ELF-1 (cell line): ENCODE measurements at regions not wholly inside any gene's neighbourhood (a gene's known extent, or its start where the extent isn't known, plus 50 kb on each side); places are given as distances from the start of the nearest gene placed in this dataset.

Experiments used
- DNase-seq: peaks from one replicate; pipeline ENCODE4 v3.0.0-alpha.2; 2016; ENCODE audit warnings: low read depth, low spot score

DNA sequence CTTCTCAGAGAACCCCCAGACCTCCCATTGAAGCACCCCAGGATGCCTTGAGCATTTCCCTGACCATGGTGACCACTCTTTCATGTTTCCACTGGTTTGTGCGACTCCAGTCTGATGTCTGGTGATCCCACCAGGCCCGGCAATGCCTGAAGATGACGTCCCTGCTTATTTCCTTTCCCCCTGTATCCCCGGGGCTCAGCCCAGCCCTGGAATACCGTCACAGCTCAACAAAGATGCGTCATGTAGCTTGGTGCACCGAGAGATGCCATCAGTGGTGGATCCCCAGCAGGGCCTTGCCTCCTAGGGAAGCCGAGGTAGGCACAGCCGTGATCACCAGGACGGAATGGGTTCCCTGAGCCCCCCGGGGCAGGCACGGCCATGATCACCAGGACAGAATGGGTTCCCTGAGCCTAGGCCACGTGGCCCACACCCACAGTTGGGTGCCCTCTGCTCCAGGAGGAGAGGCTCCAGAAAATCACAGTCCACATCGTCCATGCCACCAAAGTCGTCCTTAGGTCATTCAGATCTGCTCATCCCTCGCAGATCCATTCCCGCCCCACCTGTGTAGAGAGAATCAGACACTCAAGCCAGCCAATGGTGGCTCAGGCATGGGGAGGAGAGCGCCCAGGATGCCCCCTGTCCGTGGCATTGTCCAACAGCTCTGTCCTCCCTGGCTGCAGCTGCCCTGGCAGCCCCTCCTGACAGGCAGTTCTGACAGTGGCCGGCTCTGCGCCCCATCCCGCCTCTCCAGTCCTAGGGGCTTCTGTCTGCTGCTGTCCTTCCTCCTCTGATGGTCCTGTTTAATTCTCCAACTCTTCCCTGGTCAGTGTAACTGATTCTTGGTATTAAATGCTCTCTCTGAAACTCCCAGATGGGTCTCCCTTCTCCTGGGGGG is 261.1 kb downstream of the RBFOX3 start:
- no peak for DNase-seq

DNA sequence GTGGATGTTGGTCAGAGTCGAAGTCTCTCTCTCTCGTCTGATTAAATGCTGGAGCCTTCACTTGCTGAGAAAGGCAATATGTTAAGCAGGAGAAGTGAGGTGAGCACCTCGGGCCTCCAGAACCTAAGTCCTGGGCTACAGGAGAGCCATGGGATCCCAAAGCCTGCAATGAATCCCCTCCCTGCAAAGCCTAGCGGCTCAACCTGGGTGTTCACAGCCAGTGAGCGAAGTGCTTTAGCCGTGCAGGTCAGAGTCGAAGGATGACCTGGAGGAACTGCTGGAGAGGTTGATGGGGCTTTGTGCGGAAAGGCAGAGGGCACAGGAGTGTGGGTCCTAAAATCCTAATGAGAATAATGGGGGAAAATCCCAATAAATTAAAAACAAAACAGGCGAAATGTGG is 267.8 kb downstream of the ENGASE start:
- no peak for DNase-seq

DNA sequence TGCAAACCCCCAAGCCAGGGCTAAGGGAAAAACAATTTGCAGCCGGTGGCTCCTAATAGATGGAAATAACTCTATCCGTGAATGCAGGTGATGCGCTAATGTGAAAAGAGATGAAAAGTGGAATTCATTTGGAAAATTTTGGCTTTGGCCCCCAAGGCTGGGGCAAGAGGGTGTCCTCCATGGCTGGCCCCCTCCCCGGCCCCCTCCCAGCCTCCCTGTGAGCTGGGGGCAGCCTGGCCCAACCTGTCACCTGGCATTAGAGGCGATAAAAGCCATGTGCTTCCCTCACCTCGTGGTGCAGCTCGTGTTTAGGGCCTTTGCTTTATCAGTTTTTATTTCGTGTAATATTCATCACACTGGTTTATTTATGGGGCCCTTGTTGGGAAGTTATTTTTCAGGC is 267.2 kb downstream of the ENGASE start:
- no peak for DNase-seq

DNA sequence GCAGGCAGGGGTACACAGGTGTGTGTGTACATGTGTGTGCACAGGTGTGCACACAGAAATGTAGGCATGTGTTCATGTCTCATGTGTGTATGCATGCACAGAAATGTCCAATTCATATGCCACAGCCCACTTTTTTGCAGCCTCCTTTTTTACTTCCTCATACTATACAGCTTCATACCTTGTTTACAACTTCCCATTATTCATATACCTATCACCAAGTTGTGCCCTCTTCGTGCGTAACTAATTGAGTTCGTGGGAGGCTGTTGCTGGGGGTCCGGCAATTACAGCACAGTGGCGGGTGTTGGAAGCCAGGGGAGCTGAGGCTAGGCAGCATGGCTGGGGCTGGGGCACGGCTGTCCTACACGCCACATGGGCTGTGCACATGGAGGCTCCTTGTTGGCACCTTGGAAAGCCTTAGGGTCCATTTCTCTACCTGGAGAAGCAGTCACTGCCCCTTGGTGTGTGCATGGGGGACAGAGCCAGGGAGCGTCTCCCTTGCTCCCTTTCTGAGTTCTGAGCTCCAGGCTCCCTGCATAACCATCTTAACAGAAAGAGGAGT is 266.7 kb downstream of the ENGASE start:
- DNase-seq = no peak

DNA sequence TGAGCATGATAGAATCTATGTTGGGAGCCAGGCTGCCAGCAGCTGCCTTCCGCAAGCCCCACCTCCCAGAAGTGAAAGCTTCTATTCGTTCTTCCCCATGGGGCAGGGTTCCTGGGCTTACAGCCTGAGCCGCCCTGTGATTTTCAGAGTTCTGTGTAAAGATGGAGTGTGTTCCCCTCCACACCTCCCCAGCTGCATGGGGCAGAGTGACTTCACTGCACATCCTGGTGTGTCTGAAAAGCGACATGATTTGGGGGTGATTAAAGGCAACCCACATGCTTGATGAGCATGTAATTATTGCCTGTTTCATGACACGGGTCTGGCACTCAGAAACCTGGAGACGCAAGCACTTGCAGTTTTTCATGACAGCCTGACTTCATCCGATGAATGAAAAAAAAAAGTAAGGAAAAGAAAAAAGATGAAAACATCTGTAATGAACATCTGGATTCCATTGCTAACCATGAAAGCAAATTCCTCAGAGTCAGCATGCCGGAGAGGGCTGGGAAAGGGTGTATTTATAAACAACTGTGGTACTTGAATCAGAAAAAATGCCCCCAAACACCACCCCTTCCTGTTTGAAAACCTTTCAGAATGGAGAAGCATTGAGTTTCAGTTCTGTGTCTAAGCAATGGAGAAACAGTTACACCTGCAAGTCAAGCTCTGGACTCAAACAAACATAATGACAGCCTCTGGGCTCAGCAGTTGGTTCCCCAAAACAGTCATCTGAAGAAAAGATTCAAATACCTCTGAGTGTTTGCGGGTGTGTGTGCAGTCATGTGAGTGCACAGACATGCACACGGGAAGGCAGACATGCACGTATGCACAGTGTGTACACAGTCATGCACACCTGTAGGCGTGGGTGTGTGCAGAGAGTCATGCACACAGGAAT is 266.0 kb downstream of the ENGASE start:
- no peak for DNase-seq

DNA sequence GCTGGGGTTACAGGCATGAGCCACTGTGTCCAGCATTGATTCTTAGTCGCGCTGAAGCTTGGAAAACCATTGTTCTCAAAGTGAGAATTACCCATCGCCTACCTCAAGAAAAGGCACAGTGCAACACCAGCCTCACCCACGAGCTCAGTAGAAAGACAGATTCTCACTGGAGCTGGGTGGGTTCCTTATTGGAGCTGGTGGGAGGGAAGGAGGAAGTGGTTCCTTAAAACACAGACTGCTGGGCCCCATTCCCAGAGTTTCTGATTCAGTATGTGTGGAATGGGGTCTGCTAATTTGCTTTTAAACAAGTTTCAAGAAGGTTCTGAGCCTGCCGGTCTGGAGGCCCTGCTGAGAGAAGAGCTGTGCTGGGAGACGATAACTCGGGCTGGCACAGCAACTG is 264.7 kb downstream of the ENGASE start:
- no peak for DNase-seq

DNA sequence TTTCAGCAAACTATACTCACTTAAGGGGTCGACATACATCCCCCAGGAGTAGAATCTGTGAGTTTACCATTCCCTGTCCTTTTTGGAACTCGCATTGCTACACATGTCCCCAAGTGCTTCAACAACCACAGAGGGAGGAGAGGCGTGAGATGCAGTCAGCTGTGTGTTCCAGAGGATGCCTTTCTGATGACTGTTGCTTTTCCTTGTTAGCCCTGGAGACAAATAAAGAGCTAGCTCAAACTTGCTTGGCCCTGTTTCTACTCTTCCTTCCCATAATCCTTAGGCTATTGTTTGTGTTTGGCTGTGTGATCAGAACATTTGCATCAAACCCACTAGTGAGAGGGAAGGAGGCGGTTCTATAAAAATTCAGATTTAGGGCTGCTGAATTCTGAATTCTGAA is 264.0 kb downstream of the ENGASE start:
- peak; percentile 7 for DNase-seq

DNA sequence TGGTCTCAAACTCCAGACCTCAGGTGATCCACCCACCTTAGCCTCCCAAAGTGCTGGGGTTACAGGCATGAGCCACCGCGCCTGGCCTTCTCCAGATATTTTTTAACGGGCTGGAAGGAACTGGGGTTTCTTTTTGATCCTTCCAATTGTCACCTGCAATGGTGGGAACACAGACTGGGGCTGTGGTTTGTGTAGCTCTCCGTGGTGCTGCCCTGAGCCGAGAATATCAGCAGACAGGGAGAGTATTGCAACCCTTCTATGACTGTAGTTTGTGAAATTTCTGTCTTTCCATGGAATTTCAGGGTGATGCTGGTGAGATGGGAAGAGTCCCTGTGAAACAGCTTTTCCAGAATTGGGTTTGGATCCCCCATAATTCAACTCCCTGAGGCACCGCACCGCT is 263.5 kb downstream of the ENGASE start:
- DNase-seq = peak; percentile 8

DNA sequence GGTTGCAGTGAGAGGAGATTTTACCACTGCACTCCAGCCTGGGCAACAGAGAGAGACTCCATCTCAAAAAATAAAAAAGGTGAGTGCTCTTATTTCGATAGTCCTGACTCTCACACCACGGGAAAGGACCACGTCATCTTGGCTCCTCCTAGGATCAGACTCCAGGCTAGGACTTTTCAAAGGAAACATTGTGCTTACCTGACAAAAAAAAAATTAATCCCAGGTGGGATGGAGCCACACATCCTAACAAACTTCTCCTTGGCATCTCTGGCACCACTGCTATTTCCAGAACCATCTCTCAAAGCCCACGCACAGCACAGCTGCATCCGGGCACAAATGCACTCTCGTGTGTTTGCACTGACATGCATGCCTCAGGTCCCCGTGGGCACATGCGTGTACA is 262.4 kb downstream of the ENGASE start:
- DNase-seq = no peak

DNA sequence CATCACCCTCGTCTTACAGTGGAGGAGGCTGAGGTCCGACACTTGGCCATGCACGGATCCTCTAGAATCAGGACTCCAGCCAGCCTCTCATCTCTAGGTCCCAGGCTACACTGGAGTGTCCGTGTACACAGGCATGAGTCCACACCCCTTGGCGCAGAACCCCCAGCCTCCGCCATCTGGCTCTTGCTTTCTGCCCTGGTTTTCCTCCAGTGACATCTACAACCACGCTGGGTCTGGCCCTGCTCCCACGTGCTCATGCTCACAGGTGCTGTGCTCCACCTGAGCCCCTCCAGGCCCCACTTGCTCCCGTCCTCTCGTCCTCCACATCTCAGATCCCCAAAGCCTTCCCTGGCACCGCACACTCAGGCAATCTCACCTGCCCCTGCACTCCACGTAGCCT is 260.8 kb downstream of the ENGASE start:
- DNase-seq = no peak

DNA sequence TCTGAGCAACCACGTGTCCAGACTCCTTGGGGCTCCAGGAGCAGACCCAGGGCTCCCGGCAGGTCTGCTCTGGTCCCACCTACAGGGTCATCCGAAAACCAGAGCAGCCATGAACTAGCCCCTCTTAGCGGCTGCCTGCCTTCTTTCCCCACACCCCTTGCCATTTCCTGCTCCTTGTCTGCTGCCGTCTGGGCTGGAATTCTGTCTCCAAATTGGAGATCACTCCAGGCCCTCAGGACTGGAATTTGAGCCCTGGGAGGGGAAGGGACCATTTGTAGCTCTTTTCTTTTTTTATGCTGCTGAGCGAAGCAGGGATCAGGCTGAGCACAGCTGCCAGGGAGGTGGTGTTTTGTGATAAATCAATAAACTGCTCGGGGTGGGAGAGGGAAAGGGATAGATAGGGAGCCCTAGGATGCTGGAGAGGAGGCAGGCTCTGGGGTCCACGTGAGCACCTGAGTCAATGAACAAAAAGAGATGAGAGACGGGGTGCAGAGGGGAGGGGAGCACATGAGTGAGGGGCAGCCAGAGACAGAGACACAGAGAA is 257.5 kb downstream of the ENGASE start:
- DNase-seq = peak; percentile 55

DNA sequence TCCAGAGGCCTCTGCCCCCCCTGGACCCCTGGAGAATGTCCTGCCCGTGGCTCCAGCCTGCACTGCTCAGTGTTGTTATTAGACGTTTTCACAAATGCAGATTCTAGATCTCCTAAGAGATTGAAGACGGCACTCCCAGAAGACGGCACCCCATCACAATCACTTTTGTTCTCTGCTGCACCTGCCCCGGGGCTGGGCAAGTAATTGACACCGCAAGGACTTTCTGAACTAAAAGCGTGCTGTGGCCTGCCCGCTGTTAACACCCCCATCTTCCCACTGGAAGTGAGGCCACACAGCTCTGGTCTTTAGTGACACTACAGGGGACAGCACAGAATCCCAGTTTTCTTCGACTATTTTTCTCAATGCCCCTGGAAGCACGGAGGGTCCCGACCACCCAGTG is 256.9 kb downstream of the ENGASE start:
- no peak for DNase-seq

DNA sequence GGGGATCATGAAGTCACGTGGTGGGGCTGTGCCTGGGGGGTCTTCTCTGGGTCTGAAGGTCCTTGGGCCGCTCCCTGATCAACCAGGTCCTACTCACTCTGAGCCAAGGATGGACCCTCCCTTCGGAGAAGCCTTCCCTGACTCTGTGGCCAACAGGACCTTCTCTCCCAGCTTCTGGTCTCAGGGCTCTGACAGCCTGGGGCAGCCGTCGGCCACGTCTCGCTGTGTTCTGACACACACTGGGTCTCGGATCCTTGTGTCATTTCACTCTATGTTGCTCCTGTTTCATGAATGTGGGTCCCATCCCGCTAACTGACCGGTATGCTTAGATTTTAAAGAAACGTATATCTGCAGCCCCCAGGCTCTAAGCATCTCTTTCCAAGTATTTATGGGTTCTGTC is 256.1 kb downstream of the ENGASE start:
- no peak for DNase-seq

DNA sequence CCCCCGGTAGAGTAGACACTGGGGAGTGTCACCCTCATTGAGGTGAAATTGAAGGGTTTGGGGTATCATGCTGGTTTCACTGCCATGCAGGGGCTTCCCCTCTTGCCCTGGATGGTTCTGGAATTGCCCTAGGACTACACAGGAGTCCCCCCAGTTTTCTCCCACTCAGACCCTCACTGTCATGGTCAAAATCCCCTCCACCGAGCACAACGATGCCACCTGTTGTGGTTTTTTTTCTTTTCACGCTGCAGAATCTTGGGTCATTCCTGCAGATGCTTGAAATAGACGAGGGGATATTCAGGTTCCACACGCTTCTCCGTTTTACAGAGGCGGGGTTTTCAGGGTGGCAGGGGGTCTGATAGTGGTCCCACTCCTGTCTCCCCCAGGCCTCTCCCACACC is 255.6 kb downstream of the ENGASE start:
- DNase-seq = no peak

DNA sequence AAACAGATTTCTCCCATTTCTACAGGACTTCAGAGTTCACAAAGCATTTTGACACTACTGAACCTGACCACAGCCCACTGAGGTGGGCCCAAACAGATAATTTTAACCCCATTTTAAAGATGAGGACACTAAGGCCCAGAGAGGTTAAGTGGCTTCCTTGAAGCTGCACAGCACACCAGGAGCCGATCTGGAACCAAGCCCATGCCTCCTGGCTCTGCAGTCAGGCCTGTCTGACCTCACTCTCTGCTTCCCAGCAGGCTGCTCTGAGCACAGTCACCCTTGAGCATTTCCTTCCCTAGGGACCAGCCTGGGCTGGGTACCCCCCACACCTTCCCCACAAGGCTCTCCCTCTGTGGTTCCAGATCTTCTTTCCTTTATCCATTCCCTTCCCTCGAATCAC is 252.2 kb downstream of the ENGASE start:
- DNase-seq = no peak

DNA sequence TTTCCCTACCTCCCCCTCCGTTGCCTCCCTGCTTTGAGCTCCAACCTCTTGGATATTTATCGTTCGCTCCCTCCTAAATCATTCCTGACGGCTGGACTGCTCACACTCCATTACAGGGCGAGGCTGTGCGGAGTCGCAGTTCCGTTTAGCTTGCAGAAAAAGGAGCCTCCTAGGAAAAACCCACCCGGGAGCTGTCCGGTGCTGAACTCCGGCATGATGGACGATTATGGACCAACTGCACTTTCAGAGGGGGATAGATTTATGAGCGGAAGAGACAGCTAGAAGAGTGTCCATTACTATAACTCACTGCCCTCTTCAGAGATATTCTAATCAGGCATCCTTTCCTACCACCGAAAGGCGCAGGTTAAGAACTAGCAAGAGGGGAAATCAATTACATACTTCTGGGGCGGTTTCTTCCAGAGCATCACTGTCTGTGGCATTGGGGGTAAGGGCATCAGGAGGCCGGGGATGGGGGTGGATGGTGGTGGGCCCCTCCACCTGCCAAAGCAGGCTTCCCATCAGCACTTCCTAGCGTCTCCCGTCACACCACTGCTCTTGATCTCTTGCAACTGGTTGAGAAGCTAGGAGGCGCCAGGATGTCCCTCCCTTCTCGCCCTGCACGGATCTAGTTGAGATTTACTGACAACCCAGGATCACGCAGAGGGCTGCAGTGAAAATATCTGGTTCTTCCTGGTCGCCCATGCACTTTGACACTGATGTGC is 251.2 kb downstream of the ENGASE start:
- peak; percentile 37 for DNase-seq

DNA sequence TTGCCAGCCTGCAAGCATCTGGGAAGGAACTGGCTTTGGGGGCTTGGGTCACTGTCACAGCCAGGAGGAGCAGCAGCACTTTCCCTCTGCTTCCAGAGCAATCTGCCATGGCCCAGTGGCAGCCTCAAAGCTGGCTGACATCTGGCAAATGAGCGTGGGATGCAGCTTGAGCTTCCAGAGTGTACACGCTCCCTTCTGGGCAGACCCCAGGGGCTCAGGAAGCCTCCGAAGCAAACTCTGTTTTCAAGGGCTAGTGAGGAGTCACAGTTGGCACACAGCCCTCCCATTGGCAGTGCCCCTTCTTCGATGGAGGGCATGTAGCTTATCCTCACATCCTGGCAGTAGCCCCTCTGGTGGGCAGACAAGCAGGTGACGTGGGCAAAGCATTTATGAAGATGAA is 249.6 kb downstream of the ENGASE start:
- DNase-seq = no peak

DNA sequence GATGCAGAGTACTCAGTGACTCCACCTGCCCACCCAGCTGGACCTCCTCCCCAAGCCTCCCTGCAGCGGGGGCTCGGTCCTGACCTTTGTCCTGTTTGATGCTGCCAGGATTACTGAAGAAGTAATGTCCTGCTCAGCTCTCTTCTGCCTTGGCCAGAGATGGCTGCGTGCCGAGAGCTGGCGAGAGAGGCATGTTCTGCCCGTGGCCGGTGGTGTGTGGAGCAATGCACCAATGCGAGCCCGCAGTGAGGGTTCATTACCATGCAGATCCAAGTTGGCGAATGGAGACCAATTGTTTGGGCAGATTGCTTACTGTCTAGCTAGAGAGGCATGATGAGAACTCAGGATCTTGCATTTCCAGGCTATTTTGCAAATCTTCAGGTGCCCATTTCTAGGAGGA is 248.9 kb downstream of the ENGASE start:
- no peak for DNase-seq

DNA sequence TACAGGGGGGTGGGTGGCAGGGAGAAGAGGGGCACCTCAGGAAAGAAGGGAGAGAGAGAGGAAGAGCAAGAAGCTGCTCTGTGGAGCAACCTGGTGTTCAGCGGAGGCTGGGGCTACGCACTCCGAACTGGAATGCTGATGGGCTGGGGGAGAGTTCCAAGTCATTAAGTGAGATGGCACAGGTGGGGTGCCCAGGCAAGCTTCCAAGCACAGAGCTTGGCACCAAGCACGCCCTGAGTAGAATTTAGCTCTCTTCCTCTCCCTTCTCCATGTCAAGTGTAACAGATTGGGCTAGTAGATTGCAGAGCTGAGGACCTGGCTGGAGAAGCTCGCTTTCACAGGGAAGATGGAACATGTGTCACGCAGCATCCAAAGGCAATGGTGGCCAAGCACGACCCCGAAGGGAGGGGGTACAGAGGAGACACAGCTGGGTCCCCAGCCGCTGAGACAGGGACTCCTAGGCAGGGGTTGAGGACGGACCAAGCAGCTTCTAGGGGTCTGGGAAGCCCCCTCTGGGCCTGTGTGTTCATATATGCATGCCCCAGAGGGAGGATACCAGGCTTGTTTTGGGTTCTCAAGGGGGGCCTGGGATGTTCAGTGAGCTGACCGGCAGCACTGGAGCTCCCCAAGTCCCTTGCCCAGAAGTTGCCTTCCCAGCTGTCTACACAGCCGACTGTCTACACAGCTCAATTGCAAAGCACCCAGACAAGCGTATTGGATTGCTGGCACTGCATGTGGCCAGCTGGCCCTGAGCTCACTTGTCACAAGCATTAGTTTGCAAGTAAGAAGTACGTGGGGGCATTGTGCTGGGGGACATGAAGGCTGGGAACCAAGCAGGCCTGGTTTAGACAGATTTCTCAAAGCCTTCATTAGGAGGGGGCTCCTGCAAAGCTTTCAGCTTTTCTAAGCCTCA is 247.8 kb downstream of the ENGASE start:
- DNase-seq = no peak

DNA sequence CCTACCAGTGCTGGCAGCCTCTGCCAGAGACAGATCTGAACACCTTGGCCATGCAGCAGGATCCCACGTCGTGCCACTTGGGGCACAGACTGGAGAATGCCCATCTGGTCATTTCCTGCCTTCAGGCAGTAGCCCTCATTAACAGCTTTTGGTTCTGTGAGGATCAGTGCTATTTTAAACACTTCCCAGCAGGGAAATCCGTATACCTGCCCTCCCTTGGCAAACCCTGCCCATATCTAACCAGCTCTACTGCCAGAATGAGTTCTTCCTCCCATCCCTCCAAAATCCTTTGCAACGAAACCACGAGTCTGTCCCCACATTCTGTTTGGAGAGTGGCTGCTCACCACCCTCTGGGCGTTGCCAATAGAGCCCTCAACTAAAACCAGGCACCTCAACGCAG is 245.7 kb downstream of the ENGASE start:
- no peak for DNase-seq
